ENCODE measurements at regions not wholly inside any gene's neighbourhood (a gene's known extent, or its start where the extent isn't known, plus 50 kb on each side); places are given as distances from the start of the nearest gene placed in this dataset.

DNA sequence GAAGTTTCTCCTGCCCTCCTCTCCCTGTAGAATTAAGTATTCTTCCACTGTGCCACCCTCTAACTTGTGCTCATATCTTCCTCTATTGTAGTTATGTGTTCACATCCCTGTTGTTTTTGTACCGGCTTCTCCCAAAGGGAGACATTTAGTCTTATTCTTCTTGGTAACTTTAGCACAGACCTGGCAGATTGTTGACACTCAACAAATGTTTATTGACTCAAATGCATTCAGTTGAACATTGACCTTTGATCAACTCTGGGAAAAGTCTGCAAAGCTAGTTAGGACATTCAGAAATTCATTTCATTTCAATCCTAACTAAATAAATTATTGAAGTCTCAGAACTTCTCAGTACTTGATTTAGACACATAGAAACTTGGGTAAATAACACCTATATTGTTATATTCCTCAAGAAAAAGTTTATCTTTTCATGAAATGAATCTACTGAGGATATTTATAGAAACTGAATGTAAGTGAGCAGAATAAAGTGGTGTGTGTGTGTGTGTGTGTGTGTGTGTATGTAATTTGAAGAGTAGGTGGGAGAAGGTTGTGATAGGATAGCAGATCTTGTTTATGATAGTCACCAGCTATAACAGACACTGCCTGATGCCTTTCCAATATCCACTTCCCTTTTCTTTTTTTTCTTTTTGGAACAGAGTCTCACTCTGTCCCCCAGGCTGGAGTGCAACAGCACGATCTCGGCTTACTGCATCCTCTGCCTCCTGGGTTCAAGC lies 872.4 kb upstream of the CXADR start:
- TF ChIP-seq POLR2A (IDR thresholded peaks at IDR 0.05): no peak
- TF ChIP-seq, protein P1, sequence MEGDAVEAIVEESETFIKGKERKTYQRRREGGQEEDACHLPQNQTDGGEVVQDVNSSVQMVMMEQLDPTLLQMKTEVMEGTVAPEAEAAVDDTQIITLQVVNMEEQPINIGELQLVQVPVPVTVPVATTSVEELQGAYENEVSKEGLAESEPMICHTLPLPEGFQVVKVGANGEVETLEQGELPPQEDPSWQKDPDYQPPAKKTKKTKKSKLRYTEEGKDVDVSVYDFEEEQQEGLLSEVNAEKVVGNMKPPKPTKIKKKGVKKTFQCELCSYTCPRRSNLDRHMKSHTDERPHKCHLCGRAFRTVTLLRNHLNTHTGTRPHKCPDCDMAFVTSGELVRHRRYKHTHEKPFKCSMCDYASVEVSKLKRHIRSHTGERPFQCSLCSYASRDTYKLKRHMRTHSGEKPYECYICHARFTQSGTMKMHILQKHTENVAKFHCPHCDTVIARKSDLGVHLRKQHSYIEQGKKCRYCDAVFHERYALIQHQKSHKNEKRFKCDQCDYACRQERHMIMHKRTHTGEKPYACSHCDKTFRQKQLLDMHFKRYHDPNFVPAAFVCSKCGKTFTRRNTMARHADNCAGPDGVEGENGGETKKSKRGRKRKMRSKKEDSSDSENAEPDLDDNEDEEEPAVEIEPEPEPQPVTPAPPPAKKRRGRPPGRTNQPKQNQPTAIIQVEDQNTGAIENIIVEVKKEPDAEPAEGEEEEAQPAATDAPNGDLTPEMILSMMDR (IDR thresholded peaks at IDR 0.05 in 4 of 5, conservative IDR thresholded peaks at IDR 0.05 in 1 of 5): no peak

Measured in gastrocnemius medialis (tissue), 4 donors.